Stimulated activated CD4-positive, alpha-beta T cell treated with anti-CD3 and anti-CD28 coated beads, Interleukin-12 subunit alpha, Interleukin-12 subunit beta, amount 100 ng/mL, for 24 hours (primary cell): ENCODE measurements at regions not wholly inside any gene's neighbourhood (a gene's known extent, or its start where the extent isn't known, plus 50 kb on each side); places are given as distances from the start of the nearest gene placed in this dataset.
"Not testable (repeated sequence)": the region's sequence is repeated elsewhere in the genome, so short reads cannot be mapped to it uniquely, and the experiment has no call there.

Source experiments
- DNase-seq, 2 experiments: peaks; one replicate each; pipeline ENCODE4 v3.0.0-alpha.2; 2020; ENCODE audit warnings: low read depth in 2 of 2

GRCh38 chr13:109330123-109330522 is 456.3 kb downstream of the IRS2 start:
- DNase-seq = no peak

- DNase-seq = no peak
Observed at GRCh38 chr13:109329175-109329574, 457.2 kb downstream of the IRS2 start.

- DNase-seq = no peak
Observed at GRCh38 chr13:109326601-109327000, 459.8 kb downstream of the IRS2 start.

- no peak for DNase-seq
Observed at GRCh38 chr13:109323338-109323737, 463.0 kb downstream of the IRS2 start.

- DNase-seq = no peak
Observed at GRCh38 chr13:109318945-109319590, 467.3 kb downstream of the IRS2 start.

GRCh38 chr13:109315481-109315880 is 470.9 kb downstream of the IRS2 start:
- DNase-seq = no peak

GRCh38 chr13:109314101-109314500 is 472.3 kb downstream of the IRS2 start:
- no peak for DNase-seq

- no peak for DNase-seq
Observed at GRCh38 chr13:109312399-109312798, 474.0 kb downstream of the IRS2 start.

- not testable (repeated sequence) for DNase-seq
Observed at GRCh38 chr13:109311431-109311976, 474.9 kb downstream of the IRS2 start.

GRCh38 chr13:109309625-109310363 is 476.6 kb downstream of the IRS2 start:
- DNase-seq = no peak

- no peak for DNase-seq
Observed at GRCh38 chr13:109307027-109307426, 479.4 kb downstream of the IRS2 start.

- no peak for DNase-seq
Observed at GRCh38 chr13:109301726-109302125, 484.7 kb downstream of the IRS2 start.

- no peak for DNase-seq
Observed at GRCh38 chr13:109301276-109301675, 485.1 kb downstream of the IRS2 start.

- no peak for DNase-seq
Observed at GRCh38 chr13:109297628-109298027, 488.8 kb downstream of the IRS2 start.

- DNase-seq = no peak
Observed at GRCh38 chr13:109293166-109293565, 493.2 kb downstream of the IRS2 start.

GRCh38 chr13:109288151-109288709 is 498.2 kb downstream of the IRS2 start:
- DNase-seq = no peak

GRCh38 chr13:109287553-109287952 is 498.8 kb downstream of the IRS2 start:
- DNase-seq = no peak

GRCh38 chr13:109285586-109285985 is 500.8 kb downstream of the IRS2 start:
- DNase-seq = no peak

- no peak for DNase-seq
Observed at GRCh38 chr13:109281903-109282635, 504.3 kb downstream of the IRS2 start.

GRCh38 chr13:109281017-109281902 is 505.1 kb downstream of the IRS2 start:
- DNase-seq = no peak

GRCh38 chr13:109276261-109276660 is 510.1 kb downstream of the IRS2 start:
- DNase-seq = no peak
